GM21737 (cell line): ENCODE measurements at regions not wholly inside any gene's neighbourhood (a gene's known extent, or its start where the extent isn't known, plus 50 kb on each side); places are given as distances from the start of the nearest gene placed in this dataset.
A peak's percentile ranks its signal among the peaks of the same experiment; 100 is the strongest.

Source experiments
- ATAC-seq: cut with Tn5 transposase; IDR thresholded peaks from one replicate; pipeline ENCODE4 v1.9.1; 2021; ENCODE audit warnings: mild to moderate bottlenecking, moderate library complexity; ENCODE audit not compliant: unreplicated experiment

DNA sequence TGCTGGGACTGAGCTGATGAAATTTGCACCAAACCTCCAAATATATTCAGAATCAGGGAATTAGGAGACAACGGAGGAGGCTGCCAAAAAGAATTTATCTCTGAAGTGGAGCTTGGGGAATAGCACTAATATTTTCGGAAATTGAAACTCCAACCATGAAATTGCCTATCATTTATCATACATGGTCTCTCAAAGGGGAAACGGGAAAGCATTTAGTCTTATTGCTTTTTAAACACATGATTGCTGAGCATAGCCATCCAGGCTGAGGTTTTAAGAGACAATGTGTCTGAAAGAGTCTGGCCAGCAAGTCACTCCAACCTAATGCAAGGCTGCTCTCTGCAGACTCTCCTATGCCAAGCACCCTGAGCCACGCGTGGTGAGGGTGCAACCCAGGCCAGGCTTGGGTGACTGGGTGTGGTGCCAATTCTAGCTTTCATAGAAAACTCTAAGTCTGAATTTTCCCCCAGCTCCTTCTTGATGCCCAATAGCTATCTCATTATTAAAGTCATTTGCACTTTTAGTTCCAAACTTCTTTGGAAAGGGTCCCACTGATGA is 200.2 kb downstream of the RPLP1 start:
- no peak for ATAC-seq

DNA sequence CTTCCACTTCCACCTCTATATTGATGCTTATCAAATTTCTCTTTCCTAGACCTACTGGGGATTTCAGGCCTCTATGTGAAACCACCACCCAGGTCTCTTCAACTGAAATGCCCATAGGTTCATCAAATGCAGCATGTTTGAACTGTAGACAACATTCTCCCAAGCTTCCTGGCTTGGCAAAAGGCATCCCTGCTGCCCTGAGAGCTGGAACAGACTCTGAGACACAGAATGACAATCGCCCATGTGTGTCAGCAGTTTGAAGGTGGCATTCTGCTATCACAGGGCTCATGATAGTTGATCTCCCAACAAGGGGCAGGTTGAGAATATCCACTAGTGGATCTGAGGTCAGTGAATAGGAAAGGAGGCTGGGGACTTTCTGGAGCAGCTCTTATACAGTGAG is 200.7 kb downstream of the RPLP1 start:
- ATAC-seq = no peak

DNA sequence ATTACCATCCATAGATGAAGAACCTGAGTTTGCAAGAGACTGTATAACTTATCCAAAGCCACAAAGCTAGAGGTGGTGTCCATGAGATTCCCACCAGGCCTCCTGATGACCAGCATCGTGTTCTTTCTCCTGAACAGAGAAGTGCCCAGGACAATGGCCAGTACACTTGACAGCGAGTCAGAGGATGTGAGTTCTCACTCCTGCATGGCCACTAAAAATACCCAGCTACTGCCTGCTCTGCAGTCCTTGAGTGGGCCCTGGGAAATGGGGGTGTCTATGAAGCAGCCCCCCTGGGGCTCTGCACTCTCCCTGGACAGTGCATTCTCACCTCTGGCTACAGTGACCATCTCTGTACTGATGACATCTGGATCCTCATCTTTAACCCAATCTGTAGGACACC is 201.2 kb downstream of the RPLP1 start:
- no peak for ATAC-seq

DNA sequence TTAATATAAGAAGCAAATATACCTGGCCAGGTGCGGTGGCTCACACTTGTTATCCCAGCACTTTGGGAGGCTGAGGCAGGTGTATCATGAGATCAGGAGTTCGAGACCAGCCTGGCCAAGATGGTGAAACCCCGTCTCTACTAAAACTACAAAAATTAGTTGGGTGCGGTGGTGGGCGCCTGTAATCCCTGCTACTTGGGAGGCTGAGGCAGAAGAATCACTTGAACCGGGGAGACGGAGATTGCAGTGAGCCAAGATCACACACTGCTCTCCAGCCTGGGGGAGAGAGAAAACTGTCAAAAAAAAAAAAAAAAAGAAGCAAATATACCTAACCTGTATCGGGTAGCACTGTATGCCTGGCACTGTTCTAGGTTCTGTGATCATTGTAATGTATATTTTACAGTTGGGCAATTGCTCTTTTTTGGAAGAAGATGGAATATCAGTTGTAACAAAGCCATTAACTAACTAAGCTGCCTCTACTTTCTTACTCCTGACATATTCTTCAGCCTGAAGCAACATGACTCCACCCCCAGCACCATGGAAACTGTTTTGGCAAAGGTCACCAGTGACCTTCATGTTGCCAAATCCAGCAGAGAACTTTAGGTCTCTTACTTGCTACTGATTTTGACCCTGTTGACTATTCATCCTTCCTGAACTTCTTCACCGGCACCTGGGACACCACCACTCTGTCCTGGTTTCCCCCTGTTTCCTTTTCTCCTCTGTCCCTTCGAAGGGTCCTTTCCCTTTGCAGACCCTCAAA is 203.8 kb downstream of the RPLP1 start:
- ATAC-seq = no peak

DNA sequence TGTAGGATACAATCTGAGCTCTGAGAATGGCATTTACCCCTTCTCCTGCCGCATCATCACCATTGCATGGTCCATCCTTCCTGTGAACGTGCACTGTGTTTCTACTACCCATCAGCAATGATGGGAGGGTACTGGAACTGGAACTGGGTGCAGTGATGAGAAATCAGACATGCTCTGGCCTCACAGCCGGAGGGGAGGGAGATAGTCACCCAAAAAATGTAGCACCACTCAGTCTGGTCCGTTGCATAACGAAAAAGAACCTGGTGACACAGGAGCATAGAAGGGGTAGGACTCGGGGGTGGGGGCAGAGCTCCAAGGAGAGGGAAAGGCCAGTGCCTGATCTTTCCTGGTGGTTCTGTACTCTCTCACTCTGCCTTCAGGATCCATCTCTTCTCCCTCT is 205.0 kb downstream of the RPLP1 start:
- no peak for ATAC-seq

DNA sequence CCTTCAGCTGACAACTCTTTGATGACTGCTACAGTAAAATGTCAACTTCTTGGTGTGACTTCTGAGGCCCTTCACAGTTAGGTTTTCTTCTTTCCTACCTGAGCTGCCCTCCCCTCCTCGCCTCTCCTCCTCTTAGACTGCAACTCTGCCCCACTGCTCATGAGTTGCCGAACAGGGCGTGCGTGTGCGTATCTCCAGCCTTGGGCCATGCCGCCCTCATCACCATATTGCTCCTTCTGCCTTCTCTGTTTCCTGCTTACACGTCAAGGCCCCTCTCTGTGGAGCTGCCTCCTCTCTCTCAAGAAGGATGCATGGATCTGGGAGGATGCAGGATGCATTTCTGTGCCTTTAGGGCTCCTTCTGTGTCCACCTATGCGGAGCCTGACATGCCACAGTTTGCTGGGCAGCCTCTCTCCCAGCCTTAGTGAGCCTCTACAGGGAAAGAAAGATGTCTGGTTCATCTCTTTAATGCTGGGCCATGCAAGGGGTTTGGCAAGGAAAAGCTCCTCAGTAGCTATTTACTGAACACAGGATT is 205.9 kb downstream of the RPLP1 start:
- ATAC-seq = no peak

DNA sequence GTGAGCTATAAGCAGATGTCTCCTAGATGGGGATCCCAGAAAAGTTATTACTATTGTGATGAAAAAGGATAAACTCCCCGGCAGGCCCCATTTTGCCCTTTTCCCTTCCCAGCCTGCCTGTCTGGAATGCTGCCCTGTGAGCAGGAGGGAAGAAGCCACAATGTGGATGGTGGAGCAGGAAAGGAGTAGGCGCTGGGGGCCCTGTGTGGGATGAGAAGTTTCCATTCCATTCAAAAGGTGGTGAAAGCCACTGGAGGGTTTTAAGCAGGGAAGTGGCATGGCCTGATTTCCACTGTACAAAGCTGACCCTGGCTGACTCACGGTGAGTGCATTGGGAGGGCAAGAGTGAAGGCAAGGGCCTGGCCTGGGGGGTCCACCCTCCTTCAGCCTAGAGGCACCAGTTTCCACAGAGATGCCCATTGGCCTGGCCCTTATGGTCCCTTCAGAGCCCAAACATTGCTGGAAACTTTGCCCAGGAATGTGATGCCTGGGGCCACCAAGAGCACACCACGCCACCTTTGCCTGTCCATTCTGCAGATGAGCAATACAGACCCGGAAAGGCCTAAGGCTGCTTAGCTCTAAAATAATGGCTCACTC is 206.9 kb downstream of the RPLP1 start:
- no peak for ATAC-seq

DNA sequence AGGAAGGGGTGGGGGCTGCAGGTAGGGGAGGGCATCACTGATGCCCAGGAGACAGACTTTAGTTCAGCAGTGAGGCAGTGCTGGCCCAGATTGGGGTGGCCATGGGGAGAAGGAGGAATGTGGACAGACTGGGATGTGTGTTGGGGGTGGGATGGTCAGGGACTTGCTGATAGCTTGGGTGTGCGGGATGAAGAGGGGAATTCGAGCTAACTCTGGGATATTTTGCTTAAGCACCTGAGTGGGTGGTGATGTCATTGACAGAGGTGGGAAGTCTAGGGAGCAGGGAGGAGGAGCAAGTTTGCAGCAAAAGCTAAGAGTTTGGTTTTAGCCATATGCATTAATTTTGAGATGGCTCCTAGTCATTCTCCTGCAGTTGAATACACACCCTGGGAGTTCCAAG is 207.5 kb downstream of the RPLP1 start:
- ATAC-seq = no peak

DNA sequence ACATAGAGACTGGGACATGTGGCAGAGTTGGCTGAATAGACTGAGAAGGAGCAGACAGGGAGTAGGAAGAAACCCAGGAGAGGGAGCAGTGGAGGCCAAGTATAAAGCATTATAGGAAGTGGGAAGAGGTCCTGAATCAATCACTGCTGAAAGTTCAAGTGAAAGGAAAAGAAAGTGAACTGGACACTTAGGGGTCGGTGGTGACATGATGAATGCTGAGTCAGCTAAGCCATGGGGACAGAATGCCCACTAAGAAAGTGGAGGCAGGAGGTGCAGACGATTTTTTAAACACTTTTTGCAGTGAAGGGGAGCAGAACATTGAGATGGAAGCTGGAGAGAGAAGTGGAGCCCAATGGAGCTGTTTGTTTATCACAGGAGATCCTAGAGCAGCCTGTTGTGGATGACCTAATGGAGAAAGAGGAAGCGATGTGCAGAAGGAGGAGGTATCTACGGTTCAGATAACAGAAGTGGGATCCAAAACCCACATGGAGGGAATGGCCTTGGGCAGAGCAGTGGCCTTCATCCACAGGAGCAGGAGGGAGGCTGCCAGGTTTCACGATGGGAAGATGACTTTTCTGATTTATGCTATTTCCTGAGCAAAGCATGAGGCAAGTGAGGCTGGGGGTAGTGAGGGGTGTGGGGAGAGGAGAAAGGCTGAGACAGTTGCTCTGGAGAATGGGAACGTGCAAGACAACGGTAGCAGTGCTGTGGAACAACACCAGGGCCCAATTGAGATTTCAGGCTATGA is 208.2 kb downstream of the RPLP1 start:
- no peak for ATAC-seq

DNA sequence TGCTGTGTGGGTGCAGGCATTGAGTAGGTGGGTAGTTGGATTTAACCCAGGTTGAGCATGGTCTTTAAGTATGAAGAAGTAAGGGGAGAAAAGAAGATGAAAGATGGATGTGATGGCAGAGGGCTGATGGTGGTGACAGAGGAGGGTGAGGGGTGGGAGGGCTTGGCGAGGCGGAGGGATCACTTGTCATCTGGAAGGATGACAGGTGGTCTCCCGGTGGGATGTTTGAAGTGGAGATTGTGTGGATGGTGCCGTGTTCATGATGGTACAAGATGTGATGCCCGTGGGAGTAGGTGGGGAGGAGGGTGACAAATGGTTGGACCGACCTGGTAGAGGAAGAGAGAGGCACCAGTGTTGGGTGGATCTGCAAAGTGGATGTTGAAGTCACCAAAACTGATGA is 208.8 kb downstream of the RPLP1 start:
- ATAC-seq = no peak

DNA sequence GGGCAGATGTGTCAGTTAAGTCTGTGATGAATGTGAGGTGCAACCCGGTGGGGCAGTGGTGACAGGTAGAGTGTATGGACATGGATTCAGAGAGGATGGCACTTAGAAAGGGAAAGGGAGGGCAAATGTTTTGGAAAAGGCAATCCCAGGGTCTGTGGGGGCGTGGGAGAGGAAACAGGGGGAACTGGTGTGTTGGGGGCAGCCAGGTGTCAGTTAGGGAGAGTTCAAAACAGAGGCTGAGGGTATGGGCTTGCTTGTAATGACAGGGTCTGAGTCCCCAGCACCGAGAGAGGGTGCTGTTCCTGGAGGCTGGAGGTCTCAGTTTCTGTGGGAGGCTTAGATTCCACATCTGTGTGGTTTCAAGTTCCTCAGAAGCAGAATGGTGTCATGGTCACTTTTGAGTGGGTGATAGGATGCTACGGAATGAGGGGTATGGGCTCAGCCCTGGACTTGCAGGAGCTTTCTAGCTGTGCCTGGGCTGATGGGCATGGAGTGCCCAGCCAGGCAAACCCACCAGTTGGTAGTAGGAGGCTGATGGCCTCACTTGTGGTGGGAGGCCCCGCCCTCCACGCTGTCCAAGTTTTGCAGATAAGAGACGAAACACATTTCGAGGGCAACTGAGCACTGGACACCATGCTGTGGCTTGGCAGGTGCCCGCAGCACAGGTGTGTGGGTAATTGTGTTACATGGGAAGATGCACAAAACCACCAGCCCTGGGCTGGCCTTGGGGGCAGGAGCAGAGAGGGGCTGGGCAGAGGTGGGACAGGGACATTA is 209.4 kb downstream of the RPLP1 start:
- no peak for ATAC-seq

DNA sequence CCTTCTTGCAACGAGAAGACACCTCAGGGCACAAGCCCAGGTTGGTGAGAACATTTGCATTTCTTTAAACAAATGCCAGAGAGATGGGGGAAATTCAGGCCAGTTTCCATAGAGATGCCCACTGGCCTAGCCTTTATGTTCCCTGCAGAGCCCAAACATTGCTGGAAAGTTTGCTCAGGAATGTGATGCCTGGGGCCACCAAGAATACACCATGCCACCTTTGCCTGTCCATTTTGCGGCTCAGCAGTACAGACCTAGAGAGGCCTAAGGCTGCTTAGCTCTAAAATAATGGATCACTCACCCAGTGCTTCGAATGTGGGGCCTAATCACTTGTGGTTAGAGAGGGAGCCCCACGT is 210.0 kb downstream of the RPLP1 start:
- ATAC-seq = no peak

DNA sequence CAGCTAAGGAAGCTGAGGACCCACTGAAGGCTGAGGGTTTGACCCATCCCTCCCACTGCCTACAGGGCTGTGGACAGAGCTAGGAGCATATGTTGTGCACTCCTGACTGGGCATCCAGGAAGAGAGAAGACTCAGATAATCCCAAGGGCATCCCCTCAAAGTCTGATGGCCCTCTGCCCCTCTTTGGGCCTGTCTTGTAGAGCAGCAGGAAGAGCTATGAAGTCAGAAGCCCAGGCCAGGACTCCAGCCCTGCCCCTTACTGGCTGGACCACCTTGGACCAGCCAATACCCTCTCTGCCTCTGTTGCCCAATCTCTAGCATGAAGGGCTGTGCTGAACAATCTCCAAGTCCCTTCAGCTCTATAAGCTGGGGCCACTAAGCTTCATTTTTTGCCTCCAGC is 210.8 kb downstream of the RPLP1 start:
- no peak for ATAC-seq

DNA sequence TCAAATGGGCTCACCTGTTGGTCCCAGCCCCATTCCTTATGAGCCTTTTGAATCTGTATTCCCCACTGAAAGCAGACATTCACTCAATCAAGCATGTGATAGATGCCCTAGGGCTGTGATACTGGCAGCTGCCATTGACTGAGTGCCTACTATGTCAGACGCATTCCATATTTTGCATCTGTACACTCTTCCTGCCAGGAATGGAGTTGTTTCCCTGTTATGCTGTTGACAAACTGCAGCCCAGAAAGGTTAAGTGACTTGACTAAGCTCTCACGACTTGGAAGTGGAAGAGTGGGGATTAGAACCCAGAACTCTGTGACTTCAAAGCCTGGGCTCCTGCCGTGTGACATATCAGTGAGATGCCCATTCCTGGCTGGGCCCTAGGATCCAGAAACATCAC is 211.4 kb downstream of the RPLP1 start:
- ATAC-seq = no peak

DNA sequence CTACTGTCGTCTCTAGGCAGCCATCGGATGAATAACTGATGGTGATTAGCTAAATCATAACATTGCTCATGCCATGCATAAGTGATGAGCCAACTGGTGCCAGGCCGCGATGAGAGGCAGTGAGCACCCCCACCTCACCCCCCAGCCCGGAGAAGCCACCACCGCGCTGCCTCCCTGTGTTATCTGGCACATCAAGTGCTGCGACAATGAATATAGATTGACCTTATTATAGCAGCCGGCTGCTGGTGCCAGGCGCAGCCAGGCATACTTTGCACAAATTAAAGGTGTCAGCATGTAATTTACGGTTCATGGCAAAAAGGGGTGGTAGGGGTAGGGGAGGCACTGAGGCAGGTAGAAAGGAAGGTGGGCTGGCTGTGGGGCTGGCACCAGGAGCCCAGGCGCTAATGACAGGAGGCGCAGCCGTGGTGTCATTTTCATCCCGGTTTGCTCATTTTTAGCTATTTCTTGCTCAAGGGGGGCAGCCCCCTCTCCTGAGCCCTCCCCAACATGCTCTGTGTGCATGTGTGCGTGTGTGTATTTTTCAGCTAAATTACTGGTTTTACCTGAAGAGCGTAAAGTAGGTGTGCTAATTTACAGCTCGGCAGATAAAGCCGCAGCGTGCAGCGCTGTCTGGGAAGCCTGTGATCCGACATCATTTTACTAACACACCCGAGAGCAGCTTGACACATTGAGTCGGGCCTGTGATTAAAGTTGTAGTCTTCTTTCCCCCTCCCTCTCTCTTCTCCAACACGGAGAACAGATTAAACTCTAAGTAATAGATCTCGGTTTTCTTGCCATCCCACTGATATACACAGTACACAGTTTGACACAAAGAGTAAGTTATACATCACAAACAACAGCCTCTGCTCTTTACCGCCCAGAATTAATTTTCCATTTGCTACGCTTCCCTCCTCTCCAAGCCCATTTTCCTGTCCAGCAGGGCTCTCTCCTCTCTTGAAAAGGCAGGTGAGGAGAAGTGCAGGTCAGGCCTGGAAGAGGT is 212.3 kb downstream of the RPLP1 start:
- ATAC-seq = no peak

DNA sequence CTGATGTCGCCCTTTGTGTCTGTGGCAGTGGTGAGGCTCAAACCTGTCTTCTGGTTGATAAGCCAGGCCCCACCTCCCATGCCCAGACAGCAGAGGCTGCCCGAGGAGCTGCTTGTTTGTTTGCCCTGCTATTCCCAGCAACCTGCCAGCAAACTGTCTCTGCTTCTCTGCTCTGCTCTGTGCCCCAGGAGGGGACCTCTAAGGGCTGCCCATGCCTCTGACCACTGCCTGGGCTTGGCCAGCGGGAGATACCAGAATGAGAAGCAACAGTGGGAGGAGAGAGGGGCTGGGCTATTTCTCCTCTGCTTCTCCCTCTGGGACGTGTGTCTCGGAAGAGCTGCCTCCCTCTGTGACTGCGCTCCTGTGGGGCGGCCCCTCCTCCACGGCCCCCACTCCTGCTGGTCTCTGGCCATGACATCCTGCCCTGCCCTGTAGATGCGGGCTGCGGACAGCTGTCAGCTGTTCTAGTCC is 213.1 kb downstream of the RPLP1 start:
- ATAC-seq = no peak

DNA sequence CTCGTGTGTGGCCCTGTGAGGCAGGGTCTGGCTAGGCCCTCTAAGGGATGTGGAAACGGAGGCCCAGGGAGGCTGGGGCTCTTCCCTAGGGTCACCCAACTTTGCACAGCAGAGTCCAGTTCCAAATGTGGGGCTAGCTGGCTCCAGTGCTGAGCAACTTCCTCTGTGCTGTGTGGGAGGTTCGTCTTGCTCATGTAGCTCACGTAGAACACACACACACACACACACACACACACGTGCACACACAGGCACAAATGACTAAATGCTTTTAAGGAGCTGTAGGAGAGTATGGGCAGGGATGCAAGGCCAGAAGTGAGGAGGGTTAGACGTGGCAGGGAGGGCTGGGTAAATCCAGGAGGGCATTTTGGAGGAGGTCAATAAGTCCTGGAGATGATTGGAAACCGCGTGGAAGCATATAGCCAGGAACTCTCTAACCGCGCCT is 213.8 kb downstream of the RPLP1 start:
- peak; percentile 2 for ATAC-seq

DNA sequence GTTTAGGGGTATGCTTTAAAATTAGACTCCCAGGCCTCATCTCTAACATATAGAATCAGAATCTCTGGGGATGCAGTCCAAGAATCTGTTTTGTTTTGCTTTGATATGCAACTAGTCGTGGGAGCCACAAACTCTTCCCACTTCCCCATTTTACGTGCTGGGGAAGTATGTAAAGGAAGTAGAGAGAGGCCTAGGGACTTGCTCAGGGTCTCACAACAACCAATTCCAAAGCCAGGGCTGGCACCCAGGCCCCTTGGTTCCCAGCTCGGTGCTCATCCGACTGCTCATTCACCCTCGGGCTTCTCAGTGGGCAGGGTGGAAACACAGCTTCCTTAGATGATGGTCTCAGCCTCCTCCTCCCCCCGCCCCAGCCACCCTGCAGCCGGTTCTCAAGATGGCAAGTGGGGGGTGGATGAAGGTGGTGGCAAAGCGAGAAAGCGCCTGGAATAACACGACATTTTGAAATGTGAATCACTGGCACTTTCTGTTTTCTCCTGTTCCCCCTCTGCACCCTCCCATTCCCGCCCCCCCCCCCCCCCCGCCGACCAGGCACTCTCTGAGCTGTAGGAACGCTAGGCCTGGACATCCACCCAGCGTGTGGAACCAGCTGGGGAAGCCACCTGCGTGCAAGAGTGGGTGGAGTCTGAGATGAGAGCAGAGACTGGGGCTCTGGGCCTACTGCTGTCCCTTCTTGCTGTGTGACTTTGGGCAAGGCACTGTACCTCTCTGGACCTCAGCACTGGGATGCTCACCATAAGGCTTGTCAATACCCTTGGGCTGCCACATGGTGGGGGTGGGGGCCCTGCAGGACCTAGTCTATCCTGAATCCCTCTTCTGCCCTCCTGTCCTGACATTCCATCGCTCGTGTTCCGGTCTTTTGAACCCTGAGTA is 214.5 kb downstream of the RPLP1 start:
- ATAC-seq = peak; percentile 35
